SK-N-SH treated with all-trans-retinoic acid at 6 μM for 48 hours (cell line): ENCODE measurements at regions not wholly inside any gene's neighbourhood (a gene's known extent, or its start where the extent isn't known, plus 50 kb on each side); places are given as distances from the start of the nearest gene placed in this dataset.

Source experiments
- PATZ1 ChIP-seq: fragments of 250-450 bp; sonication (Bioruptor Pico); IDR thresholded peaks from 2 replicates; pipeline ENCODE4 v1.8.0; 2020; ENCODE audit warnings: mild to moderate bottlenecking, moderate library complexity, borderline replicate concordance
- TCF4 ChIP-seq: fragments of 250-450 bp; sonication (Bioruptor Pico); IDR thresholded peaks from 2 replicates; pipeline ENCODE4 v1.8.0; 2021; ENCODE audit warnings: mild to moderate bottlenecking, moderate library complexity, borderline replicate concordance
- TF ChIP-seq, protein P1 (sequence below): fragments of 250-450 bp; sonication (Bioruptor Pico); IDR thresholded peaks from 2 replicates; pipeline ENCODE4 v1.5.1; 2021; ENCODE audit warnings: mild to moderate bottlenecking, moderate library complexity

DNA sequence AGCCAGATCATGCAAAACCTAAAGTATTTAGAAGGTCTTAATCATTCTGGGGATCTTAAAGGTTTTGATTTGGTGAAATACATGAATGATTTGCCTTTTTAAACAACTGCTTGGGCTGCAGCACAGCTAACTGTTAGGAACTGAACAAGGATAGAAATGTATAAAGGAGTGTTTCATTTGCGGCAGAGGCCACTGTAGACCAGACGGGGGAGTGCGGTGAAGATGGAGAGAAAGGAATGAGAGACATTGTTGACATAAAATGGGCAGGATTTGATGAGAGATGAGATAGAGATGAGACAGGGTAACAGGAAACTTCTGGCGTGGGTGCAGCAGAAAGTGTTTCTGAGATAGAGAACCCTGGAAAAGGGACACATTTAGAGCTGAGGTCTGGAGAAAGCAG, 308.1 kb downstream of the TMX3 start:
- TF ChIP-seq, protein P1, sequence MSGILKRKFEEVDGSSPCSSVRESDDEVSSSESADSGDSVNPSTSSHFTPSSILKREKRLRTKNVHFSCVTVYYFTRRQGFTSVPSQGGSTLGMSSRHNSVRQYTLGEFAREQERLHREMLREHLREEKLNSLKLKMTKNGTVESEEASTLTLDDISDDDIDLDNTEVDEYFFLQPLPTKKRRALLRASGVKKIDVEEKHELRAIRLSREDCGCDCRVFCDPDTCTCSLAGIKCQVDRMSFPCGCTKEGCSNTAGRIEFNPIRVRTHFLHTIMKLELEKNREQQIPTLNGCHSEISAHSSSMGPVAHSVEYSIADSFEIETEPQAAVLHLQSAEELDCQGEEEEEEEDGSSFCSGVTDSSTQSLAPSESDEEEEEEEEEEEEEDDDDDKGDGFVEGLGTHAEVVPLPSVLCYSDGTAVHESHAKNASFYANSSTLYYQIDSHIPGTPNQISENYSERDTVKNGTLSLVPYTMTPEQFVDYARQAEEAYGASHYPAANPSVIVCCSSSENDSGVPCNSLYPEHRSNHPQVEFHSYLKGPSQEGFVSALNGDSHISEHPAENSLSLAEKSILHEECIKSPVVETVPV (CRISPR knock-in tag) = no peak
- no peak for TF ChIP-seq PATZ1 (CRISPR knock-in tag)
- no peak for TF ChIP-seq TCF4 (CRISPR knock-in tag)
